Suprapubic skin (tissue), 3 donors: ENCODE measurements at regions not wholly inside any gene's neighbourhood (a gene's known extent, or its start where the extent isn't known, plus 50 kb on each side); places are given as distances from the start of the nearest gene placed in this dataset.

Experiments used
- EP300 ChIP-seq: sonication (generic); formaldehyde crosslinking; IDR thresholded peaks from one replicate; pipeline ENCODE4 v1.6.1; 2017; ENCODE audit warnings: antibody characterized with exemption
- TF ChIP-seq, protein P1 (sequence below), 2 donors: fragments of 200-600 bp in 1 of 2; fragments of 450-650 bp in 1 of 2; sonication (generic) in 1 of 2; IDR thresholded peaks; one replicate each; pipeline ENCODE4 v1.5.1; 2016 to 2019; ENCODE audit warnings: antibody characterized with exemption in 2 of 2, mild to moderate bottlenecking in 1 of 2, moderate library complexity in 1 of 2

DNA sequence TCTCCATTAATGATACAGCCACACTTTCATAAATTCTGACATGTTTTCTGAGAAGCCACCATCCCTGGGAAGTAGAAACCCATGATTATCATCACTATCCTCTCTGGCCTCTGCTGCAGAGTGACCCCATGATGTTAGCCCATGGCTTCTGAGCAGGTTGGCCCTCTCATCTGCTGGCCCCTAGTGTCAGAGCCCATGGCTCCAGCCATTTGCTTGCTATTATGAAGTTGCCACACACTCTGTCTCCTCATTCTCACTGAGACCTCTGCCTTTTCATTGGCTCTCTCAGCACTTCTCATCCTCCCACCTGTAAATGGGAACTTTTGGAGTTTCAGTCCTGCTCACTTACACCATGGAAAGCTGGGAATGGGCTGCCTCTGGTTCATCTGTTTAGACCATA, 192.7 kb downstream of the GASK1B start:
- TF ChIP-seq, protein P1, sequence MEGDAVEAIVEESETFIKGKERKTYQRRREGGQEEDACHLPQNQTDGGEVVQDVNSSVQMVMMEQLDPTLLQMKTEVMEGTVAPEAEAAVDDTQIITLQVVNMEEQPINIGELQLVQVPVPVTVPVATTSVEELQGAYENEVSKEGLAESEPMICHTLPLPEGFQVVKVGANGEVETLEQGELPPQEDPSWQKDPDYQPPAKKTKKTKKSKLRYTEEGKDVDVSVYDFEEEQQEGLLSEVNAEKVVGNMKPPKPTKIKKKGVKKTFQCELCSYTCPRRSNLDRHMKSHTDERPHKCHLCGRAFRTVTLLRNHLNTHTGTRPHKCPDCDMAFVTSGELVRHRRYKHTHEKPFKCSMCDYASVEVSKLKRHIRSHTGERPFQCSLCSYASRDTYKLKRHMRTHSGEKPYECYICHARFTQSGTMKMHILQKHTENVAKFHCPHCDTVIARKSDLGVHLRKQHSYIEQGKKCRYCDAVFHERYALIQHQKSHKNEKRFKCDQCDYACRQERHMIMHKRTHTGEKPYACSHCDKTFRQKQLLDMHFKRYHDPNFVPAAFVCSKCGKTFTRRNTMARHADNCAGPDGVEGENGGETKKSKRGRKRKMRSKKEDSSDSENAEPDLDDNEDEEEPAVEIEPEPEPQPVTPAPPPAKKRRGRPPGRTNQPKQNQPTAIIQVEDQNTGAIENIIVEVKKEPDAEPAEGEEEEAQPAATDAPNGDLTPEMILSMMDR (IDR thresholded peaks at IDR 0.05), result no peak
- no peak for TF ChIP-seq EP300
